Sigmoid colon (tissue), 4 donors: ENCODE measurements at regions not wholly inside any gene's neighbourhood (a gene's known extent, or its start where the extent isn't known, plus 50 kb on each side); places are given as distances from the start of the nearest gene placed in this dataset.

ENCODE experiments used
- EP300 ChIP-seq, 4 donors: sonication (generic); formaldehyde crosslinking; IDR thresholded peaks; one replicate each; pipeline ENCODE4 v1.6.1; 2017; ENCODE audit warnings: antibody characterized with exemption in 4 of 4
- POLR2A ChIP-seq, 2 donors: fragments of 450-650 bp; IDR thresholded peaks; one replicate each; pipeline ENCODE4 v1.6.1; 2016; ENCODE audit warnings: antibody characterized with exemption in 2 of 2, mild to moderate bottlenecking in 2 of 2, moderate library complexity in 2 of 2
- POLR2AphosphoS5 ChIP-seq, 4 donors: sonication (generic); formaldehyde crosslinking; IDR thresholded peaks; one replicate each; pipeline ENCODE4 v1.6.1; 2017; ENCODE audit warnings: antibody characterized with exemption in 4 of 4
- TF ChIP-seq, protein P1 (sequence below), 4 experiments: fragments of 450-650 bp in 3 of 4; fragments of 200-600 bp in 1 of 4; IDR thresholded peaks; one replicate each; pipeline ENCODE4 v1.5.1; 2016 to 2019; ENCODE audit warnings: antibody characterized with exemption in 4 of 4, mild to moderate bottlenecking in 3 of 4, moderate library complexity in 2 of 4

DNA sequence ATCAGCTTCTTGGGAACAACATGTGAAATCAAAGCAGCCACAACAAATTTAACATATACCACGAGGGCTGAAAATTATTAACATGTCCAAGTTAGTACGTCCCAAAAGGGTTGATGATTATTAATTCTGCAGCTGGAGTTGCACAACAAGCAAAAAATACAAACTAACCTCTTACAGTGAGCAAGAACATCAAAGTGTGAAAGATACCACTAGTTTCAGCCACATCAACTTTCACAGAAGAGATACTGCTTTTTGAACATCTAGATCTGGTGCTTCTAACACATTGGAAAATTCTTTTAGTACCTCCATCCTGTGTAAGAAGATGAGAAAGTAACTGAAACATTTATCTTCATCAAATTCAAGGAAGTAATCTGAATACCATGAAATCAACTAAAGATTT is 334.1 kb downstream of the PCDH7 start:
- TF ChIP-seq, protein P1, sequence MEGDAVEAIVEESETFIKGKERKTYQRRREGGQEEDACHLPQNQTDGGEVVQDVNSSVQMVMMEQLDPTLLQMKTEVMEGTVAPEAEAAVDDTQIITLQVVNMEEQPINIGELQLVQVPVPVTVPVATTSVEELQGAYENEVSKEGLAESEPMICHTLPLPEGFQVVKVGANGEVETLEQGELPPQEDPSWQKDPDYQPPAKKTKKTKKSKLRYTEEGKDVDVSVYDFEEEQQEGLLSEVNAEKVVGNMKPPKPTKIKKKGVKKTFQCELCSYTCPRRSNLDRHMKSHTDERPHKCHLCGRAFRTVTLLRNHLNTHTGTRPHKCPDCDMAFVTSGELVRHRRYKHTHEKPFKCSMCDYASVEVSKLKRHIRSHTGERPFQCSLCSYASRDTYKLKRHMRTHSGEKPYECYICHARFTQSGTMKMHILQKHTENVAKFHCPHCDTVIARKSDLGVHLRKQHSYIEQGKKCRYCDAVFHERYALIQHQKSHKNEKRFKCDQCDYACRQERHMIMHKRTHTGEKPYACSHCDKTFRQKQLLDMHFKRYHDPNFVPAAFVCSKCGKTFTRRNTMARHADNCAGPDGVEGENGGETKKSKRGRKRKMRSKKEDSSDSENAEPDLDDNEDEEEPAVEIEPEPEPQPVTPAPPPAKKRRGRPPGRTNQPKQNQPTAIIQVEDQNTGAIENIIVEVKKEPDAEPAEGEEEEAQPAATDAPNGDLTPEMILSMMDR (IDR thresholded peaks at IDR 0.05): no peak
- TF ChIP-seq POLR2A (IDR thresholded peaks at IDR 0.05) (no peak), POLR2AphosphoS5 (IDR thresholded peaks at IDR 0.05) (no peak), EP300 (IDR thresholded peaks at IDR 0.05) (no peak)
